GM19438 (cell line): ENCODE measurements at regions not wholly inside any gene's neighbourhood (a gene's known extent, or its start where the extent isn't known, plus 50 kb on each side); places are given as distances from the start of the nearest gene placed in this dataset.
"Not testable (repeated sequence)": the region's sequence is repeated elsewhere in the genome, so short reads cannot be mapped to it uniquely, and the experiment has no call there.

Source experiments
- ATAC-seq: cut with Tn5 transposase; IDR thresholded peaks from one replicate; pipeline ENCODE4 v1.9.1; 2021; ENCODE audit warnings: low read depth; ENCODE audit not compliant: unreplicated experiment

- no peak for ATAC-seq
Observed at GRCh38 chr12:103011974-103012763, 54.7 kb downstream of the ASCL1 start.

DNA sequence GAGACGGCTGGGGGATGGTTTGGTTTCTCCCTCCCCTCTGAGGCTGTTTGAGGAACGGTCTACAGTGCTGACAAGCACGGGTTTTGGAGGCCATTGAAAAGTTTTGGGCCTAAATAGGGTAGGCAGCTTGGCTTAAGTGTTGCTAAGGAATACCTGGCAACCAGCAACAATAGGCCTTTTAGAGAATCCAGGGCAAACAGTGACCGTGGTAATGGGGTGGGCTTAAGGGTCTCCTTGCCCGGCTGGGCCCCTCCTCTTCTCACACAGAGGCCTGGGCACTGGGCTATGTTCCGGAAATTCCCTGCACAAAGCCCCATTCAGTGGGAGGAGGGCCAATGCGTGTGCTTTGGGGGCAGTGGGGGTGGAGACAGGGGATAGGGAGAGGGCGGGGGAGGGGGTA lies 55.4 kb downstream of the ASCL1 start:
- ATAC-seq, result no peak

DNA sequence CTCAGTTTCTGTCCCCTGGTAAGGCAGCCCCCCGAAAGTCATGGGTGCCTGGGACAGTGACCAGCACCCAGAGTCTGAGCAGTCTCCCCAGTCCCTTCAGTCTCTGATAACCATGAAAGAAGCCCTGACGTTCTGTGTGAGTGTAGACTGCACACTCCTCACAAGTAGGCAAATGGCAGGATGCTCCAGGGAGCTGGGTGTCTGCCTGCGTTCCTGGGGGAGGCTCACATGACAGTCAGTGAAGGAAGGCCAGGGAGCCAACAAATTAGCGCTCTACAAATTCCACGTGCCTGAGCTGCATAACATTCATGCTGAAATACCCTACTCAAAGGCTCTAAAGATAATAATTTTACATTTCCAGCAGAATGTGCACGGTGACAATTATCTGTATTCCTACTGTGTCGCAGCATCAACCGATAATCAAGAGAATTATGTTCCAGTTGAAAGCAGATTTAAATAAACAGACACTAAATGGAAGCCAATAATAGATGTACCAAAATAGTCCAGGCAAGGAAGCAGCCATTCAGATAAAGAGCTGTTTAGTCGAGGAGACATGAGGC lies 56.3 kb downstream of the ASCL1 start:
- no peak for ATAC-seq

- no peak for ATAC-seq
Observed at GRCh38 chr12:103016381-103016780, 58.9 kb downstream of the ASCL1 start.

DNA sequence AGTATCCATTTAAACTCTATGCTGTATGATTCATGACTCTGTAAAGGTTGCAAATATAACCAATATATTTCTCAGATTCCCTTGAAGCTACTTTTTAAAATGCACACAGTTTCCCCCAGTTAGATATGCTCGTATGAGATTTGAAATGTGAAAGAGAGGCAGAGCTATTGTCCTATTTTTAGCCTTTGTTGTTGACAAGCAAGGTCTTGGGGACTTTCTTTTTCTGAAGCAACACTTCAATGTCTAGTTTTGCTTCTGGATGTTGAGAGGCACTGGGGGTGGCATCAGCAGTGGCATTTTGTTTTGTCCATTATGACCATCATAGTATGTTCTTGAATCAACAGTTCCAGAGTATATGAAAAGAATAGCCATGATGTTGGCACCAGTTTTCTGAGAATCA lies 63.4 kb downstream of the ASCL1 start:
- no peak for ATAC-seq

- no peak for ATAC-seq
Observed at GRCh38 chr12:103021538-103022218, 64.2 kb downstream of the ASCL1 start.

DNA sequence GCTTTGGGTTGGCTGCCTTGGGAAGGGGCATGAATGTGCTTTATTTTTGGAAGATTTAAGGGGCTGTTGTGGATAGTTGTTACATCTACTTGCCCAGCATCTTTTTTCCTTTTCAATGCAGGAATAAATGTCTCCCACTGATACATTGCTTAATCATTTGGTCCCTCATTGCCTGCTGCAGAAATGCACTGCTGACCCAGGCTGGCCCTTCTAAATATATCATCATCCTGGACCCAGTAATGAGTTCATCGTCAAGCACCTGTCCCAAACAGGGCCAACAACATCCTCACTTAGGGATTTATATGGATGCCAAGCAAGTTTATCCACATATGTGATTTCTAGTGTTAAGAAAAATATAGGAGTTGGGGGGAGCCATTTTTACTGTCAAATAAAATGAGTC lies 67.2 kb downstream of the ASCL1 start:
- no peak for ATAC-seq

GRCh38 chr12:103026643-103027042 lies 69.2 kb downstream of the ASCL1 start:
- not testable (repeated sequence) for ATAC-seq

DNA sequence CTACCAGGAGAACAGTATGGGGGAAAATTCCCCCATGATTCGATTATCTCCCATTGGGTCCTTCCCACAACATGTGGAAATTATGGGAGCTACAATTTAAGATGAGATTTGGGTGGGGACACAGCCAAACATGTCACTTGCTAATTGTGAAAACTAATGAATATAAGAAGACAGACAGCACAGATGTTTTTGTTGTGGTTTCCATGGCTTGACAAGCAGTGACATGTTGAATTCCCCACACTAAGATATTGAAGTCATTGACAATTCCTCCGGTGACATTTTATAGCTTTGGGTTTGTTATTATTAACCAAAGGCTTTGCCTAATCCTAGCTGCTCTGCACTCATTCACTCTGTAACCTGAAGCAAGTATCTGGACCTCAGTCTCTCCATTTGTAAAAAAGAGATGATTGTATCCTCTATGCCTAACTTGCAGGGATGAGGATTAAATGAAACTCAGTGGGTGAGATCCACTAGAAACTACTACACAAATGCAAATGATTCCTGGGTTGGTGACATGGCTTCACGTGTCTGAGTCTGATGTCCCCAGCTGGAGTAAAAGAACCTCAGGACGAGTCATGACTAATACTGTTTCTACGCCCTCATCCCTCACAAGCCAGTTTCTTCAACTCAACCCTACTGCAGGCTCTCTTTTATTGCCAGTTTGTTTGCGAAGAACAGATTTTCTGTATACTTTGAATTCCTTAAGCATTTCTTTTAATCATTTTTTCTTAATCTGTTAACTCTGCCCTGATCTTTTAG lies 71.6 kb downstream of the ASCL1 start:
- no peak for ATAC-seq

- no peak for ATAC-seq
Observed at GRCh38 chr12:103036581-103037214, 79.2 kb downstream of the ASCL1 start.

GRCh38 chr12:103043531-103044486 lies 86.3 kb downstream of the ASCL1 start:
- no peak for ATAC-seq

GRCh38 chr12:103046154-103046553 lies 88.7 kb downstream of the ASCL1 start:
- no peak for ATAC-seq

DNA sequence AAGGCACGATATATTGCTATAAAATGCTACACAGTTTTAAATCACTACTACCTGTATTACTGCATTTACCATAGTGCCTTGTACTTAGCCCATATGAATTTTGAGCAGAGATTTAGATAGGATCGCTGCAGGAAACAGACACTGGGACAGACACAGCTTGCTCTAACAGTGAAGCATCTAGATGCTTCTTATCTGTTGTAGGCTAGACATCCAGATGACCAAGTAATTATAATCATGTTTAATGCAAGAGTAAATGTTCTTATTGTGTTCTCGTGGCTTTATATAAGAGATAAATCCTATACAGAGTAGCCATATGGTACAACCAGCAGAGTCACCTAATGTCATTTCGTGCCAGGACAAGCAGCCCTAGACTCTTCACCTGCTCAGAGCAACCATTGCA lies 92.8 kb downstream of the ASCL1 start:
- ATAC-seq, result no peak

GRCh38 chr12:103053089-103053488 lies 95.6 kb downstream of the ASCL1 start:
- no peak for ATAC-seq

- ATAC-seq, result no peak
Observed at GRCh38 chr12:103073630-103074029, 116.2 kb downstream of the ASCL1 start.

DNA sequence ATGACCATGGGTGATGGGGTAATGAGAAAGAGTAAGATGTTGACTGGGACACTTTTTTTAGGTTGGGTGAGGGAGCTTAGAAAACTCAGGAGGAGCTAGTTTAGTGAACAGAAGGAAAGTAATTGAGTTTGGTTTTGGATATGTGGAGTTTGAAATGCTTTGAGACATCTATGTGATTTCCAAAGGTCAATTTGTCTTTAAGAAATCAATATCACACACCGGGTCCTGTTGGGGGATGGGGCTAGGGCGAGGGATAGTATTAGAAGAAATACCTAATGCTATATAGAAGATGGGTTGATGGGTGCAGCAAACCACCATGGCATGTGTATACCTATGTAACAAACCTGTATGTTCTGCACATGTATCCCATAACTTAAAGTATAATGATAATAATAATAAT lies 118.4 kb downstream of the ASCL1 start:
- no peak for ATAC-seq

DNA sequence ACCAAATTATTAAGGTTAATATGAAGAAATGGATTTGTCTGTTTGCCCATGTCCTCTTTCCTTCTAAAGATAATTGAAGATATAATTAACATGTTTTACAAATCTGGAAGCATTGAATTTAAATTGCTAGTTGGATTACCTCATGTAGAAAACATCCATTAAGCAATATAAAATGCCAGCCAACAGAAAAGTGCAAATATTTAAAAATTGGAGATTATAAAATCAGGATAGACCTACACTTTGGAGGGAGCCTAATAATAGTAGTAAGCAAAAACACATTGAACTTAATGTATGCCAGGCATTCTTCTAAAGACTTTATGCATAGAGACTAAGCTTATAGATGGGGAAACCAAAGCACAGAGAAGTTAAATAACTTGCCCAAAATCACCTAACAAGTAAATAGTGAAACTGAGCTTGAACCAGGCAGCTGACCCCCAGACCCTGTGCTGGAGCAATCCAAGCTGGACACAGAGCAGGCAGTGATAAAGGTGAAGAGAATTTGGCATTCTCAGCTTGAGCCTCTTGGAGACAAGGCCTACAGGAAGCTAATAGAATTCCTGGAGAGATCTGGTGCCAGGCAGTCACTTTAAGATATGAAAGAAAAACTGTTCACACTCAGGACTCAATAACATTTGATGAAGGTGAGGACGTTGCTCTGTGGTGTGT lies 119.8 kb downstream of the ASCL1 start:
- no peak for ATAC-seq

DNA sequence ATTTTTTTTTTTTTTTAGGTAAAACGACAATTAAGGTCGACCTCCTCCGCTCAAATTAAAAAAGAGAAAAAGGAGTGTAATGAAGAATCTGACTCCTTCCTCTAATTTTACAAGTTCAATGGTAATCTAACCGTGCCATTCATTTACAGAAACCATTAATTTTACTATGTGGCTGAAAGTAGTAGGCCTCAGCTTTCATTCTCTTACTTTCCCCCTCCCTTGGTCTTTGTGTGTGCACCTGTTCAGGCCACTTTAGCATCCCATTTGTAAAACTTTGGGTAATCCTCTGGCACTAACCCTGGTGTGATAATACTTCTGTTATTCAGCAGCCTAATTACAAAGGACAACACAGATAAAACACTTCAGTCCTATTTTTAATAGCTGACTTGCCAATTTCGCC lies 128.1 kb downstream of the ASCL1 start:
- ATAC-seq, result no peak

- ATAC-seq, result no peak
Observed at GRCh38 chr12:103086471-103086870, 129.0 kb downstream of the ASCL1 start.
